Neural cell (in vitro differentiated cells): ENCODE measurements at regions not wholly inside any gene's neighbourhood (a gene's known extent, or its start where the extent isn't known, plus 50 kb on each side); places are given as distances from the start of the nearest gene placed in this dataset.

Source experiments
- H2AFZ ChIP-seq: fragments of 200-600, 300-800 bp; sonication (generic), shearing (Covaris generic); 2 replicates; pipeline ENCODE4 v1.6.0; 2014; ENCODE audit warnings: low read depth, mild to moderate bottlenecking, antibody characterized with exemption, low read length, moderate library complexity
- H3F3A ChIP-seq: fragments of 200-600 bp; shearing (Covaris generic); 2 replicates; pipeline ENCODE4 v1.6.1; 2016; ENCODE audit warnings: mild to moderate bottlenecking, moderate library complexity, mixed read lengths, antibody characterized with exemption, low read length; ENCODE audit not compliant: insufficient read depth, poor library complexity, severe bottlenecking
- H3K27ac ChIP-seq: fragments of 200-600, 300-800 bp; sonication (generic), shearing (Covaris generic); 2 replicates; pipeline ENCODE4 v1.5.1; 2014; ENCODE audit warnings: mild to moderate bottlenecking, low read length, moderate library complexity
- H3K27me3 ChIP-seq: fragments of 300-800, 200-600 bp; sonication (generic), shearing (Covaris generic); 2 replicates; pipeline ENCODE4 v1.6.0; 2014; ENCODE audit warnings: mild to moderate bottlenecking, low read depth, low read length, moderate library complexity; ENCODE audit not compliant: insufficient read depth
- H3K36me3 ChIP-seq: fragments of 300-800, 200-600 bp; sonication (generic), shearing (Covaris generic); 2 replicates; pipeline ENCODE4 v1.5.1; 2014; ENCODE audit warnings: mild to moderate bottlenecking, antibody characterized with exemption, low read length, moderate library complexity; ENCODE audit not compliant: insufficient read depth
- H3K4me2 ChIP-seq: fragments of 300-800, 200-600 bp; sonication (generic), shearing (Covaris generic); 2 replicates; pipeline ENCODE4 v1.6.0; 2014; ENCODE audit warnings: mild to moderate bottlenecking, low read length
- H3K4me3 ChIP-seq: fragments of 300-800, 200-600 bp; sonication (generic), shearing (Covaris generic); 2 replicates; pipeline ENCODE4 v1.5.1; 2014; ENCODE audit warnings: mild to moderate bottlenecking, low read length, moderate library complexity
- H3K79me2 ChIP-seq: fragments of 200-600 bp; shearing (Covaris generic); replicated peaks from 2 replicates; pipeline ENCODE4 v1.6.0; 2014; ENCODE audit warnings: mild to moderate bottlenecking, low read length, moderate library complexity; ENCODE audit not compliant: insufficient read depth
- H3K9ac ChIP-seq: fragments of 300-800, 200-600 bp; sonication (generic), shearing (Covaris generic); 2 replicates; pipeline ENCODE4 v1.6.1; 2016; ENCODE audit warnings: mild to moderate bottlenecking, low read length, mixed read lengths
- H3K9me2 ChIP-seq: fragments of 200-600 bp; shearing (Covaris generic); 2 replicates; pipeline ENCODE4 v1.6.1; 2016; ENCODE audit warnings: mild to moderate bottlenecking, low read length, mixed read lengths; ENCODE audit not compliant: insufficient read depth
- H3K9me3 ChIP-seq: fragments of 200-600, 300-800 bp; sonication (generic), shearing (Covaris generic); 2 replicates; pipeline ENCODE4 v1.6.1; 2016; ENCODE audit warnings: mild to moderate bottlenecking, mixed run types, low read length, moderate library complexity, mixed read lengths
- H4K20me1 ChIP-seq: fragments of 200-600 bp; shearing (Covaris generic); 2 replicates; pipeline ENCODE4 v1.6.1; 2016; ENCODE audit warnings: mild to moderate bottlenecking, mixed run types; ENCODE audit not compliant: insufficient read depth
- EP300 ChIP-seq: fragments of 450-650 bp; conservative IDR thresholded peaks from 2 replicates; pipeline ENCODE4 v1.6.1; 2014; ENCODE audit warnings: antibody characterized with exemption, mild to moderate bottlenecking, moderate library complexity; ENCODE audit not compliant: poor library complexity, severe bottlenecking
- EZH2 ChIP-seq: fragments of 200-600, 300-800 bp; shearing (Covaris generic), sonication (generic); IDR thresholded peaks from 2 replicates; pipeline ENCODE4 v1.6.1; 2014; ENCODE audit warnings: antibody characterized with exemption, low read length, borderline replicate concordance, mild to moderate bottlenecking; ENCODE audit not compliant: insufficient read depth, poor library complexity, severe bottlenecking
- MXI1 ChIP-seq: fragments of 450-650 bp; conservative IDR thresholded peaks from 2 replicates; pipeline ENCODE4 v1.6.1; 2014; ENCODE audit warnings: antibody characterized with exemption, mild to moderate bottlenecking; ENCODE audit not compliant: poor library complexity, severe bottlenecking
- POLR2AphosphoS5 ChIP-seq: IDR thresholded peaks from 2 replicates; pipeline ENCODE4 v1.6.1; 2012
- RAD21 ChIP-seq: fragments of 450-650 bp; conservative IDR thresholded peaks from 2 replicates; pipeline ENCODE4 v1.6.1; 2014; ENCODE audit warnings: antibody characterized with exemption, mild to moderate bottlenecking, moderate library complexity
- SMC3 ChIP-seq: fragments of 450-650 bp; conservative IDR thresholded peaks from 2 replicates; pipeline ENCODE4 v1.6.1; 2014; ENCODE audit warnings: antibody characterized with exemption, mild to moderate bottlenecking, moderate library complexity; ENCODE audit not compliant: poor library complexity
- TAF1 ChIP-seq: IDR thresholded peaks from 2 replicates; pipeline ENCODE4 v1.6.1; 2012; ENCODE audit warnings: low read depth
- TF ChIP-seq, protein P1 (sequence below): fragments of 450-650 bp; IDR thresholded peaks from 2 replicates; pipeline ENCODE4 v1.5.1; 2014; ENCODE audit warnings: antibody characterized with exemption, mild to moderate bottlenecking, moderate library complexity; ENCODE audit not compliant: poor library complexity, severe bottlenecking
- TF ChIP-seq, protein P2 (sequence below): IDR thresholded peaks from 2 replicates; pipeline ENCODE4 v1.6.1; 2012; ENCODE audit warnings: borderline replicate concordance

DNA sequence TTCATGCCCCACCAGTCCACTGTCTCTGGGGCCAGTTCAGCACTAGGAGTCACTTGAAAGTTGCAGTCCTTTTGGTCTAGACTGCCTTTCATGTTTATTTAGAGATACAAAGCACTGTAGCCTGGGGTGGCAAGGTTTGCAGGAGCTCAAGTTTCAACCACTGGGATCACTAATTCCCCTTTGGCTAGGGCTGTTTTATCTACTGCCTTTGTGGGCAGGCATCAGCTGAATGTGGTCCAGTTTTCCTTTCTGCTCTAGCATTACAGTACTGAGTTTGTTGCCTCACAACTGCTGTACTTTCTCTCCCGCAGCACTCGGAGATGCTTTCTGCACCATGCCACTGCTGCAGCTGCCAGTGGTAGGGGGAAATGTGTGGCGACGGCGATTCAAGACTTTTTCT lies 222.3 kb upstream of the HDX start:
- Histone ChIP-seq H4K20me1 (no peaks in the 10 kb centered on the region), H3K9me3 (no peaks in the 10 kb centered on the region), H3K36me3 (no peaks in the 10 kb centered on the region), H3K4me3 (no peak overlapping the region), H3K79me2 (no peaks in the 10 kb centered on the region), H2AFZ (no peak overlapping the region), H3K9ac (no peak overlapping the region), H3F3A (no peaks in the 10 kb centered on the region), H3K27me3 (no peaks in the 10 kb centered on the region), H3K27ac (no peak overlapping the region), H3K4me2 (no peak overlapping the region), H3K9me2 (no peaks in the 10 kb centered on the region)
- TF ChIP-seq TAF1 (no peak), MXI1 (no peak), EP300 (no peak), EZH2 (no peak), RAD21 (no peak), SMC3 (no peak), POLR2AphosphoS5 (no peak)
- TF ChIP-seq, protein P1, sequence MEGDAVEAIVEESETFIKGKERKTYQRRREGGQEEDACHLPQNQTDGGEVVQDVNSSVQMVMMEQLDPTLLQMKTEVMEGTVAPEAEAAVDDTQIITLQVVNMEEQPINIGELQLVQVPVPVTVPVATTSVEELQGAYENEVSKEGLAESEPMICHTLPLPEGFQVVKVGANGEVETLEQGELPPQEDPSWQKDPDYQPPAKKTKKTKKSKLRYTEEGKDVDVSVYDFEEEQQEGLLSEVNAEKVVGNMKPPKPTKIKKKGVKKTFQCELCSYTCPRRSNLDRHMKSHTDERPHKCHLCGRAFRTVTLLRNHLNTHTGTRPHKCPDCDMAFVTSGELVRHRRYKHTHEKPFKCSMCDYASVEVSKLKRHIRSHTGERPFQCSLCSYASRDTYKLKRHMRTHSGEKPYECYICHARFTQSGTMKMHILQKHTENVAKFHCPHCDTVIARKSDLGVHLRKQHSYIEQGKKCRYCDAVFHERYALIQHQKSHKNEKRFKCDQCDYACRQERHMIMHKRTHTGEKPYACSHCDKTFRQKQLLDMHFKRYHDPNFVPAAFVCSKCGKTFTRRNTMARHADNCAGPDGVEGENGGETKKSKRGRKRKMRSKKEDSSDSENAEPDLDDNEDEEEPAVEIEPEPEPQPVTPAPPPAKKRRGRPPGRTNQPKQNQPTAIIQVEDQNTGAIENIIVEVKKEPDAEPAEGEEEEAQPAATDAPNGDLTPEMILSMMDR: no peak
- TF ChIP-seq, protein P2, sequence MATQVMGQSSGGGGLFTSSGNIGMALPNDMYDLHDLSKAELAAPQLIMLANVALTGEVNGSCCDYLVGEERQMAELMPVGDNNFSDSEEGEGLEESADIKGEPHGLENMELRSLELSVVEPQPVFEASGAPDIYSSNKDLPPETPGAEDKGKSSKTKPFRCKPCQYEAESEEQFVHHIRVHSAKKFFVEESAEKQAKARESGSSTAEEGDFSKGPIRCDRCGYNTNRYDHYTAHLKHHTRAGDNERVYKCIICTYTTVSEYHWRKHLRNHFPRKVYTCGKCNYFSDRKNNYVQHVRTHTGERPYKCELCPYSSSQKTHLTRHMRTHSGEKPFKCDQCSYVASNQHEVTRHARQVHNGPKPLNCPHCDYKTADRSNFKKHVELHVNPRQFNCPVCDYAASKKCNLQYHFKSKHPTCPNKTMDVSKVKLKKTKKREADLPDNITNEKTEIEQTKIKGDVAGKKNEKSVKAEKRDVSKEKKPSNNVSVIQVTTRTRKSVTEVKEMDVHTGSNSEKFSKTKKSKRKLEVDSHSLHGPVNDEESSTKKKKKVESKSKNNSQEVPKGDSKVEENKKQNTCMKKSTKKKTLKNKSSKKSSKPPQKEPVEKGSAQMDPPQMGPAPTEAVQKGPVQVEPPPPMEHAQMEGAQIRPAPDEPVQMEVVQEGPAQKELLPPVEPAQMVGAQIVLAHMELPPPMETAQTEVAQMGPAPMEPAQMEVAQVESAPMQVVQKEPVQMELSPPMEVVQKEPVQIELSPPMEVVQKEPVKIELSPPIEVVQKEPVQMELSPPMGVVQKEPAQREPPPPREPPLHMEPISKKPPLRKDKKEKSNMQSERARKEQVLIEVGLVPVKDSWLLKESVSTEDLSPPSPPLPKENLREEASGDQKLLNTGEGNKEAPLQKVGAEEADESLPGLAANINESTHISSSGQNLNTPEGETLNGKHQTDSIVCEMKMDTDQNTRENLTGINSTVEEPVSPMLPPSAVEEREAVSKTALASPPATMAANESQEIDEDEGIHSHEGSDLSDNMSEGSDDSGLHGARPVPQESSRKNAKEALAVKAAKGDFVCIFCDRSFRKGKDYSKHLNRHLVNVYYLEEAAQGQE: no peak

DNA sequence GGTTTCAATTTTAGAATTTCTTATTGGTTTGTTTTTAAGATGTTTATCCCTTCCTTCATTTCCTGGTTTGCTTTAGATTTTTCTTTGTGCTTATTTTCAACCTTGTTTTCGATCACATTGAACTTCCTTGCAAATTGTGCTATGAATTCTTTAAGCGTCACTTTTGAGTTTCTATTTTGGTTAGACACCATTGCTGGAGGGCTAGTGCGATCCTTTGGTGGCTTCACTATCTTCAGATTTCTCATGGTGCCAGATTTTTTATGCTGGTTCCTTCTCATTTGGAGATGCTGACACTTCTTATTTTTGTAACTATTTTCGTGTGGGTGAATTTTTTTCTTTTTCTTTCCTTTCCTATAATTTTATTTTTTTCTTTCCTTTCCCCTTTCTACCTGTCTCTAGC lies 227.2 kb upstream of the HDX start:
- no peaks in the 10 kb centered on the region for H3K9me3 ChIP-seq
- no peak overlapping the region for H2AFZ ChIP-seq
- no peak overlapping the region for H3K4me3 ChIP-seq
- no peaks in the 10 kb centered on the region for H3K9me2 ChIP-seq
- no peak overlapping the region for H3K9ac ChIP-seq
- no peaks in the 10 kb centered on the region for H4K20me1 ChIP-seq
- H3K4me2 ChIP-seq: no peak overlapping the region
- TF ChIP-seq SMC3: no peak
- TF ChIP-seq EZH2: no peak
- TF ChIP-seq EP300: no peak
- TF ChIP-seq, protein P2: no peak
- TF ChIP-seq POLR2AphosphoS5: no peak
- TF ChIP-seq MXI1: no peak
- TF ChIP-seq RAD21: no peak
- TF ChIP-seq TAF1: no peak
- H3K36me3 ChIP-seq: no peaks in the 10 kb centered on the region
- no peaks in the 10 kb centered on the region for H3K27me3 ChIP-seq
- no peak overlapping the region for H3K27ac ChIP-seq
- H3F3A ChIP-seq: no peaks in the 10 kb centered on the region
- H3K79me2 ChIP-seq: no peaks in the 10 kb centered on the region
